K562 (cell line): ENCODE measurements at regions not wholly inside any gene's neighbourhood (a gene's known extent, or its start where the extent isn't known, plus 50 kb on each side); places are given as distances from the start of the nearest gene placed in this dataset.
"Not testable (repeated sequence)": the region's sequence is repeated elsewhere in the genome, so short reads cannot be mapped to it uniquely, and the experiment has no call there.

Source experiments
- ATAC-seq: fragments of 200-7000 bp; cut with Tn5 transposase; 3 replicates; pipeline ENCODE4 v1.9.1; 2020; ENCODE audit warnings: moderate library complexity
- BruUV-seq: library from RNA; stranded (reverse); fragments of 400-500 nt; replicated peaks from 2 replicates; lab custom pipeline; 2021; lab: Mats Ljungman, UMichigan
- CTCF ChIA-PET: fragments of 300-600 bp; formaldehyde crosslinking; extraction: SDS; loops from one replicate; lab custom pipeline; 2021; ENCODE audit warnings: low intra/inter-chr PET ratio; lab: Yijun Ruan, JAX
- POLR2A ChIA-PET: fragments of 300-600, 350-650 bp; sonication (Branson Sonifier 250); formaldehyde crosslinking; extraction: SDS; loops from one replicate; lab custom pipeline; 2021; ENCODE audit warnings: antibody characterized with exemption, inconsistent platforms; lab: Yijun Ruan, JAX
- DNase-seq, 4 experiments: peaks; one replicate each; pipeline versions ENCODE4 v3.0.0 to v3.0.0-alpha.2; 2011 to 2018; ENCODE audit warnings: low spot score in 3 of 4, mixed read lengths in 3 of 4; ENCODE audit errors: extremely low read depth in 1 of 4
- FAIRE-seq: peaks from 2 replicates; lab custom pipeline; 2011; peaks lifted over from hg19 to GRCh38; lab: Jason Lieb, UNC
- H2AFZ ChIP-seq: 2 replicates; pipeline ENCODE4 v1.6.0; 2011; ENCODE audit warnings: low read depth, low read length, control low read depth, inconsistent platforms
- H3K27ac ChIP-seq: fragments of 200-600 bp; 3 replicates; pipeline ENCODE4 v1.8.0; 2011; ENCODE audit warnings: low read depth, mild to moderate bottlenecking, control low read depth, inconsistent platforms, low read length, moderate library complexity, mixed read lengths; ENCODE audit errors: extremely low read depth
- H3K27me3 ChIP-seq, 2 experiments: fragments of 300-600 bp in 1 of 2; 2 replicates in 1 of 2; 3 replicates in 1 of 2; pipeline versions ENCODE4 v1.6.0 to v1.8.0; 2011; ENCODE audit warnings: inconsistent platforms in 2 of 2, low read length in 2 of 2, mild to moderate bottlenecking in 1 of 2, mixed read lengths in 1 of 2, moderate library complexity in 1 of 2; ENCODE audit not compliant: control insufficient read depth in 2 of 2, insufficient read depth in 2 of 2
- H3K36me3 ChIP-seq: fragments of 300-600 bp; 3 replicates; pipeline ENCODE4 v1.8.0; 2011; ENCODE audit warnings: mild to moderate bottlenecking, low read length, inconsistent platforms; ENCODE audit not compliant: control insufficient read depth, insufficient read depth
- H3K4me1 ChIP-seq, 2 experiments: fragments of 200-600 bp in 1 of 2; replicated peaks in 1 of 2; 2 replicates in 1 of 2; 3 replicates in 1 of 2; pipeline versions ENCODE4 v1.5.1 to v1.8.0; 2011; ENCODE audit warnings: inconsistent platforms in 2 of 2, low read length in 2 of 2, mild to moderate bottlenecking in 1 of 2, mixed read lengths in 1 of 2, moderate library complexity in 1 of 2; ENCODE audit not compliant: control insufficient read depth in 2 of 2, insufficient read depth in 2 of 2
- H3K4me2 ChIP-seq: 2 replicates; pipeline ENCODE4 v1.6.1; 2011; ENCODE audit warnings: low read length, control low read depth, inconsistent platforms, mixed read lengths; ENCODE audit not compliant: insufficient read depth
- H3K4me3 ChIP-seq: fragments of 200-600 bp; sonication (generic), shearing (Covaris generic); 2 replicates; pipeline ENCODE4 v1.5.1; 2016; ENCODE audit warnings: control low read depth, inconsistent platforms
- H3K79me2 ChIP-seq: fragments of 200-600 bp; 3 replicates; pipeline ENCODE4 v1.8.0; 2011; ENCODE audit warnings: low read length, inconsistent platforms; ENCODE audit not compliant: control insufficient read depth, insufficient read depth
- H3K9ac ChIP-seq, 2 experiments: 2 replicates each; pipeline versions ENCODE4 v1.6.0 to v1.6.1; 2011; ENCODE audit warnings: low read depth in 2 of 2, low read length in 2 of 2, control low read depth in 1 of 2, inconsistent platforms in 1 of 2, mild to moderate bottlenecking in 1 of 2, mixed read lengths in 1 of 2; ENCODE audit not compliant: insufficient read depth in 1 of 2
- H3K9me1 ChIP-seq: one replicate; pipeline ENCODE4 v1.6.0; 2011; ENCODE audit warnings: inconsistent platforms, mild to moderate bottlenecking, low read length, moderate library complexity; ENCODE audit not compliant: control insufficient read depth, insufficient read depth
- H3K9me3 ChIP-seq: replicated peaks from 2 replicates; pipeline ENCODE4 v1.5.1; 2011; ENCODE audit warnings: low read depth, low read length, inconsistent platforms; ENCODE audit not compliant: control insufficient read depth, insufficient read depth
- H4K20me1 ChIP-seq: replicated peaks from 2 replicates; pipeline ENCODE4 v1.6.1; 2011; ENCODE audit warnings: low read length, inconsistent platforms, mixed read lengths; ENCODE audit not compliant: control insufficient read depth, insufficient read depth
- EHMT2 ChIP-seq: fragments of 450-650 bp; IDR thresholded peaks from 2 replicates; pipeline ENCODE4 v1.6.1; 2018; ENCODE audit warnings: antibody characterized with exemption
- FIP1L1 ChIP-seq: fragments of 200-400 bp; formaldehyde crosslinking; IDR thresholded peaks from 2 replicates; pipeline ENCODE4 v1.6.1; 2018; ENCODE audit warnings: mild to moderate bottlenecking, low read depth, low read length; ENCODE audit not compliant: poor library complexity, severe bottlenecking
- HMG20A ChIP-seq: fragments of 450-650 bp; formaldehyde crosslinking; conservative IDR thresholded peaks from 2 replicates; pipeline ENCODE4 v1.4.0; 2020; ENCODE audit warnings: mild to moderate bottlenecking, mixed read lengths
- HMG20B ChIP-seq: fragments of 250-450 bp; sonication (Bioruptor Pico); IDR thresholded peaks from 2 replicates; pipeline ENCODE4 v1.5.0; 2021; ENCODE audit warnings: mild to moderate bottlenecking
- KLF1 ChIP-seq: fragments of 450-650 bp; IDR thresholded peaks from 2 replicates; pipeline ENCODE4 v1.6.1; 2016; ENCODE audit warnings: missing genetic modification characterization, missing compliant biosample characterization
- SREBF2 ChIP-seq: sonication (generic); formaldehyde crosslinking; IDR thresholded peaks from 2 replicates; pipeline ENCODE4 v1.4.0; 2020; ENCODE audit warnings: mild to moderate bottlenecking, missing genetic modification reagents
- STAT5A ChIP-seq: IDR thresholded peaks from 2 replicates; pipeline ENCODE4 v1.6.1; 2012; ENCODE audit warnings: low read length, inconsistent platforms, borderline replicate concordance
- TCF3 ChIP-seq: sonication (generic); formaldehyde crosslinking; IDR thresholded peaks from 2 replicates; pipeline ENCODE4 v1.4.0; 2020; ENCODE audit warnings: mild to moderate bottlenecking, missing genetic modification reagents
- XRCC5 ChIP-seq: fragments of 200-400 bp; formaldehyde crosslinking; IDR thresholded peaks from 2 replicates; pipeline ENCODE4 v1.6.1; 2017; ENCODE audit warnings: low read depth, mild to moderate bottlenecking, low read length
- YY1 ChIP-seq, 3 experiments: IDR thresholded peaks; 2 replicates each; pipeline ENCODE4 v1.6.1; 2011; ENCODE audit warnings: low read length in 2 of 3, mild to moderate bottlenecking in 2 of 3, moderate library complexity in 2 of 3, borderline replicate concordance in 1 of 3, control low read depth in 1 of 3, low read depth in 1 of 3; ENCODE audit not compliant: insufficient read depth in 3 of 3, insufficient replicate concordance in 2 of 3, control insufficient read depth in 1 of 3, insufficient read length in 1 of 3; ENCODE audit errors: extremely low read depth in 1 of 3
- WGBS: fragments of 100-300 bp; shearing (Covaris generic); methylation state at CpG from one replicate; pipeline ENCODE4 v1.1.6; 2016; ENCODE audit warnings: low coverage, mixed read lengths; ENCODE audit not compliant: insufficient coverage; ENCODE audit errors: missing lambda C conversion rate; 5-methylcytosine and 5-hydroxymethylcytosine counted together
- in situ Hi-C: fragments of 300-500 bp; cut with MboI; formaldehyde crosslinking; loops from 4 replicates; pipeline ENCODE4 v1.15.0; 2018; ENCODE audit warnings: inconsistent platforms, mixed read lengths
- intact Hi-C: fragments of 100-400 bp; cut with micrococcal nuclease; formaldehyde crosslinking; loops from 2 replicates; pipeline ENCODE4 v1.14.2; 2022
- TF ChIP-seq, protein P1 (sequence below): fragments of 200-800 bp; sonication (Bioruptor generic); IDR thresholded peaks from 2 replicates; pipeline ENCODE4 v1.6.1; 2016; ENCODE audit warnings: missing genetic modification characterization, missing compliant biosample characterization

- H2AFZ ChIP-seq, H3K36me3 ChIP-seq, DNase-seq, H3K4me3 ChIP-seq, CTCF ChIA-PET, H3K9ac ChIP-seq, intact Hi-C loops, H4K20me1 ChIP-seq, H3K4me1 ChIP-seq, ATAC-seq, H3K79me2 ChIP-seq, H3K9me3 ChIP-seq, FAIRE-seq, H3K4me2 ChIP-seq, in situ Hi-C loops, H3K27ac ChIP-seq, BruUV-seq, H3K9me1 ChIP-seq, POLR2A ChIA-PET: not testable (repeated sequence)
- WGBS: 60% methylated on average over 1 of the region's 30 CpGs
- peaks cover 0 to 10% of the 10 kb centered on the region in 2 experiments; a peak in 1 of 5 replicates for H3K27me3 ChIP-seq
Measured at GRCh38 chr13:30839636-30840035, 66.4 kb upstream of the MEDAG start.

DNA sequence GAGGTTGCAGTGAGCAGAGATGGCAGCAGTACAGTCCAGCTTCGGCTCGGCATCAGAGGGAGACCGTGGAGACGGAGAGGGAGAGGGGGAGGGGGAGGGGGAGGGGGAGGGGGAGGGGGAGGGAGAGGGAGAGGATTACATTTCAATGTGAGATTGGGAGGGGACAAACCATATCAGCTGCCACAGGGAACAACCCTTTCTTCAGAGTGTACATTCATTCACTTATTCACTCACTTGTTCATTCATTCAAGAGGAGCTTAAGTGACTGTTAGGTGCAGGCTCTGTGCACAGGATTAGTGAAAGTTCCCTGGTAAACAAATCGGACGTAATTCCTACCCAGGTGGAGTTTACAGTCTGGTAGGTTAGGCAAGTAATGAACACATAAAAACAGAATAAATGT lies 65.6 kb upstream of the MEDAG start:
- Histone ChIP-seq H3K9me1 (no peaks in the 10 kb centered on the region), H3K4me3 (no peak overlapping the region), H4K20me1 (no peaks in the 10 kb centered on the region), H3K9ac (no peak overlapping the region), H3K27me3 (peaks cover 0 to 6% of the 10 kb centered on the region in 2 experiments; a peak in 1 of 5 replicates), H3K36me3 (no peaks in the 10 kb centered on the region), H3K27ac (no peak overlapping the region), H3K9me3 (no peaks in the 10 kb centered on the region), H2AFZ (no peak overlapping the region), H3K4me1 (no peaks in the 10 kb centered on the region; a peak in 1 of 5 replicates), H3K4me2 (no peak overlapping the region), H3K79me2 (no peaks in the 10 kb centered on the region)
- POLR2A ChIA-PET: no interaction called here
- no peak for FAIRE-seq
- no TSS peak for BruUV-seq
- ATAC-seq: no peak
- intact Hi-C loops: no loop called here
- in situ Hi-C loops: no loop called here
- WGBS: 7% methylated on average over 2 of the region's 6 CpGs
- CTCF ChIA-PET: no interaction called here
- no peak for DNase-seq
- TF ChIP-seq HMG20B (no peak), EHMT2 (no peak), SREBF2 (CRISPR knock-in tag) (no peak), FIP1L1 (no peak), KLF1 (tag) (no peak), STAT5A (no peak), TCF3 (CRISPR knock-in tag) (no peak), HMG20A (CRISPR knock-in tag) (no peak), YY1 (IDR thresholded peaks at IDR 0.05; ENCODE audit: borderline replicate concordance in 1 of 3, control insufficient read depth in 1 of 3, extremely low read depth in 1 of 3, insufficient read depth in 3 of 3, insufficient read length in 1 of 3, insufficient replicate concordance in 2 of 3, low read depth in 1 of 3, low read length in 2 of 3) (no peak), XRCC5 (no peak)
- TF ChIP-seq, protein P1, sequence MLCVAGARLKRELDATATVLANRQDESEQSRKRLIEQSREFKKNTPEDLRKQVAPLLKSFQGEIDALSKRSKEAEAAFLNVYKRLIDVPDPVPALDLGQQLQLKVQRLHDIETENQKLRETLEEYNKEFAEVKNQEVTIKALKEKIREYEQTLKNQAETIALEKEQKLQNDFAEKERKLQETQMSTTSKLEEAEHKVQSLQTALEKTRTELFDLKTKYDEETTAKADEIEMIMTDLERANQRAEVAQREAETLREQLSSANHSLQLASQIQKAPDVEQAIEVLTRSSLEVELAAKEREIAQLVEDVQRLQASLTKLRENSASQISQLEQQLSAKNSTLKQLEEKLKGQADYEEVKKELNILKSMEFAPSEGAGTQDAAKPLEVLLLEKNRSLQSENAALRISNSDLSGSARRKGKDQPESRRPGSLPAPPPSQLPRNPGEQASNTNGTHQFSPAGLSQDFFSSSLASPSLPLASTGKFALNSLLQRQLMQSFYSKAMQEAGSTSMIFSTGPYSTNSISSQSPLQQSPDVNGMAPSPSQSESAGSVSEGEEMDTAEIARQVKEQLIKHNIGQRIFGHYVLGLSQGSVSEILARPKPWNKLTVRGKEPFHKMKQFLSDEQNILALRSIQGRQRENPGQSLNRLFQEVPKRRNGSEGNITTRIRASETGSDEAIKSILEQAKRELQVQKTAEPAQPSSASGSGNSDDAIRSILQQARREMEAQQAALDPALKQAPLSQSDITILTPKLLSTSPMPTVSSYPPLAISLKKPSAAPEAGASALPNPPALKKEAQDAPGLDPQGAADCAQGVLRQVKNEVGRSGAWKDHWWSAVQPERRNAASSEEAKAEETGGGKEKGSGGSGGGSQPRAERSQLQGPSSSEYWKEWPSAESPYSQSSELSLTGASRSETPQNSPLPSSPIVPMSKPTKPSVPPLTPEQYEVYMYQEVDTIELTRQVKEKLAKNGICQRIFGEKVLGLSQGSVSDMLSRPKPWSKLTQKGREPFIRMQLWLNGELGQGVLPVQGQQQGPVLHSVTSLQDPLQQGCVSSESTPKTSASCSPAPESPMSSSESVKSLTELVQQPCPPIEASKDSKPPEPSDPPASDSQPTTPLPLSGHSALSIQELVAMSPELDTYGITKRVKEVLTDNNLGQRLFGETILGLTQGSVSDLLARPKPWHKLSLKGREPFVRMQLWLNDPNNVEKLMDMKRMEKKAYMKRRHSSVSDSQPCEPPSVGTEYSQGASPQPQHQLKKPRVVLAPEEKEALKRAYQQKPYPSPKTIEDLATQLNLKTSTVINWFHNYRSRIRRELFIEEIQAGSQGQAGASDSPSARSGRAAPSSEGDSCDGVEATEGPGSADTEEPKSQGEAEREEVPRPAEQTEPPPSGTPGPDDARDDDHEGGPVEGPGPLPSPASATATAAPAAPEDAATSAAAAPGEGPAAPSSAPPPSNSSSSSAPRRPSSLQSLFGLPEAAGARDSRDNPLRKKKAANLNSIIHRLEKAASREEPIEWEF (CRISPR knock-in tag): no peak
